Right lobe of liver (tissue), 4 donors: ENCODE measurements at regions not wholly inside any gene's neighbourhood (a gene's known extent, or its start where the extent isn't known, plus 50 kb on each side); places are given as distances from the start of the nearest gene placed in this dataset.
A peak's percentile ranks its signal among the peaks of the same experiment; 100 is the strongest.
"Not testable (repeated sequence)": the region's sequence is repeated elsewhere in the genome, so short reads cannot be mapped to it uniquely, and the experiment has no call there.

ENCODE experiments used
- POLR2A ChIP-seq: fragments of 450-650 bp; IDR thresholded peaks from one replicate; pipeline ENCODE4 v1.6.1; 2017; ENCODE audit warnings: antibody characterized with exemption, mild to moderate bottlenecking
- TF ChIP-seq, protein P1 (sequence below), 4 donors: fragments of 200-600 bp in 3 of 4; fragments of 450-650 bp in 1 of 4; IDR thresholded peaks; one replicate each; pipeline versions ENCODE4 v1.5.1 to v1.8.0; 2016 to 2022; ENCODE audit warnings: antibody characterized with exemption in 4 of 4, mild to moderate bottlenecking in 2 of 4
- donor health status: DM: no; HTN: no; CAD: no.
- donor health status: DM: no; HTN: no; CAD: no.
- donor health status: DM: no; HTN: yes; CAD: no.

DNA sequence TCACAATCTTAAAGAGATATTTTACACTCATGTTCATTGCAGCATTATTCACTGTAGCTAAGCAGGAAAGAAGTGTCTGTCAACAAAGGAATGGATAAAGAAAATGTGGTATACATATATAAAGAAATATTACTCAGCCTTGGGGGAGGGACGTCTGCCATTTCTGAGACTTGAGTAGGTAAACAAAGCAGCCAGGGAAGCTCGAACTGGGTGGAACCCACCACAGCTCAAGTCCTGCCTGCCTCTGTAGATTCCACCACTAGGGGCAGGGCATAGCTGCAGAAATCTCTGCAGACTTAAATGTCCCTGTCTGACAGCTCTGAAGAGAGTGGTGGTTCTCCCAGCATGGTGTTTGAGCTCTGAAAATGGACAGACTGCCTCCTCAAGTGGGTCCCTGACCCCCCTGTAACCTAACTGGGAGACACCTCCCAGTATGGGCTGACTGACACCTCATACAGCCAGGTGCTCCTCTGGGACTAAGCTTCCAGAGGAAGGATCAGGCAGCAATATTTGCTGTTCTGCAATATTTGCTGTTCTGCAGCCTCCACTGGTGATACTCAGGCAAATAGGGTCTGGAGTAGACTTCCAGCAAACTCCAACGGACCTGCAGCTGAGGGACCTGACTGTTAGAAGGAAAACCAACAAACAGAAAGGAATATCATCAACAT is 183.3 kb upstream of the SSTR4 start:
- TF ChIP-seq, protein P1, sequence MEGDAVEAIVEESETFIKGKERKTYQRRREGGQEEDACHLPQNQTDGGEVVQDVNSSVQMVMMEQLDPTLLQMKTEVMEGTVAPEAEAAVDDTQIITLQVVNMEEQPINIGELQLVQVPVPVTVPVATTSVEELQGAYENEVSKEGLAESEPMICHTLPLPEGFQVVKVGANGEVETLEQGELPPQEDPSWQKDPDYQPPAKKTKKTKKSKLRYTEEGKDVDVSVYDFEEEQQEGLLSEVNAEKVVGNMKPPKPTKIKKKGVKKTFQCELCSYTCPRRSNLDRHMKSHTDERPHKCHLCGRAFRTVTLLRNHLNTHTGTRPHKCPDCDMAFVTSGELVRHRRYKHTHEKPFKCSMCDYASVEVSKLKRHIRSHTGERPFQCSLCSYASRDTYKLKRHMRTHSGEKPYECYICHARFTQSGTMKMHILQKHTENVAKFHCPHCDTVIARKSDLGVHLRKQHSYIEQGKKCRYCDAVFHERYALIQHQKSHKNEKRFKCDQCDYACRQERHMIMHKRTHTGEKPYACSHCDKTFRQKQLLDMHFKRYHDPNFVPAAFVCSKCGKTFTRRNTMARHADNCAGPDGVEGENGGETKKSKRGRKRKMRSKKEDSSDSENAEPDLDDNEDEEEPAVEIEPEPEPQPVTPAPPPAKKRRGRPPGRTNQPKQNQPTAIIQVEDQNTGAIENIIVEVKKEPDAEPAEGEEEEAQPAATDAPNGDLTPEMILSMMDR (IDR thresholded peaks at IDR 0.05), result peak; percentile 36 to 67 (median 58)
- not testable (repeated sequence) for TF ChIP-seq POLR2A
